NCI-H226 (cell line): ENCODE measurements at regions not wholly inside any gene's neighbourhood (a gene's known extent, or its start where the extent isn't known, plus 50 kb on each side); places are given as distances from the start of the nearest gene placed in this dataset.
"Not testable (repeated sequence)": the region's sequence is repeated elsewhere in the genome, so short reads cannot be mapped to it uniquely, and the experiment has no call there.

Experiments
- DNase-seq: peaks from one replicate; pipeline ENCODE4 v3.0.0-alpha.2; 2015

- DNase-seq = no peak
Measured at GRCh38 chr9:26220367-26220766, 542.1 kb upstream of the TUSC1 start.

- DNase-seq = no peak
Measured at GRCh38 chr9:26219961-26220360, 541.7 kb upstream of the TUSC1 start.

- no peak for DNase-seq
Measured at GRCh38 chr9:26216702-26217101, 538.5 kb upstream of the TUSC1 start.

- DNase-seq = not testable (repeated sequence)
Measured at GRCh38 chr9:26214713-26215444, 536.6 kb upstream of the TUSC1 start.

GRCh38 chr9:26210338-26210851, 532.2 kb upstream of the TUSC1 start:
- no peak for DNase-seq

- DNase-seq = no peak
Measured at GRCh38 chr9:26205261-26205660, 527.0 kb upstream of the TUSC1 start.

GRCh38 chr9:26193237-26193636, 515.0 kb upstream of the TUSC1 start:
- DNase-seq = no peak

GRCh38 chr9:26191711-26192110, 513.5 kb upstream of the TUSC1 start:
- DNase-seq = no peak

- no peak for DNase-seq
Measured at GRCh38 chr9:26181836-26182235, 503.6 kb upstream of the TUSC1 start.

- no peak for DNase-seq
Measured at GRCh38 chr9:26176628-26177027, 498.4 kb upstream of the TUSC1 start.

GRCh38 chr9:26175264-26175663, 497.0 kb upstream of the TUSC1 start:
- DNase-seq = no peak

- DNase-seq = no peak
Measured at GRCh38 chr9:26172301-26172700, 494.1 kb upstream of the TUSC1 start.

- DNase-seq = no peak
Measured at GRCh38 chr9:26171691-26172090, 493.4 kb upstream of the TUSC1 start.

- DNase-seq = no peak
Measured at GRCh38 chr9:26170190-26170589, 491.9 kb upstream of the TUSC1 start.

- DNase-seq = no peak
Measured at GRCh38 chr9:26169708-26170107, 491.5 kb upstream of the TUSC1 start.

GRCh38 chr9:26166537-26166936, 488.3 kb upstream of the TUSC1 start:
- no peak for DNase-seq

GRCh38 chr9:26165426-26165825, 487.2 kb upstream of the TUSC1 start:
- no peak for DNase-seq

- DNase-seq = no peak
Measured at GRCh38 chr9:26163931-26164330, 485.7 kb upstream of the TUSC1 start.

- DNase-seq = no peak
Measured at GRCh38 chr9:26159575-26160392, 481.5 kb upstream of the TUSC1 start.

- no peak for DNase-seq
Measured at GRCh38 chr9:26158631-26159150, 480.4 kb upstream of the TUSC1 start.

GRCh38 chr9:26157411-26157810, 479.2 kb upstream of the TUSC1 start:
- DNase-seq = no peak

GRCh38 chr9:26152350-26152749, 474.1 kb upstream of the TUSC1 start:
- DNase-seq = no peak

GRCh38 chr9:26148128-26148527, 469.9 kb upstream of the TUSC1 start:
- DNase-seq = no peak

- no peak for DNase-seq
Measured at GRCh38 chr9:26145938-26146337, 467.7 kb upstream of the TUSC1 start.
